Stimulated activated naive CD8-positive, alpha-beta T cell treated with anti-CD3 and anti-CD28 coated beads, Interleukin-15, amount 100 ng/mL, for 72 hours (primary cell): ENCODE measurements at regions not wholly inside any gene's neighbourhood (a gene's known extent, or its start where the extent isn't known, plus 50 kb on each side); places are given as distances from the start of the nearest gene placed in this dataset.

Experiments
- ATAC-seq: fragments of 150-1000 bp; cut with Tn5 transposase; 2 replicates; pipeline ENCODE4 v1.10.0; 2021; ENCODE audit warnings: mild to moderate bottlenecking, moderate library complexity
- DNase-seq, 2 donors: peaks; one replicate each; pipeline ENCODE4 v3.0.0; 2021 to 2022
- H3K27ac Mint-ChIP-seq, 2 donors: one replicate each; pipeline ENCODE4 v1.8.0; 2022; ENCODE audit warnings: mild to moderate bottlenecking in 2 of 2, mixed read lengths in 2 of 2, moderate library complexity in 2 of 2
- H3K27me3 Mint-ChIP-seq: one replicate; pipeline ENCODE4 v1.8.0; 2022; ENCODE audit warnings: mixed read lengths
- H3K4me1 Mint-ChIP-seq: one replicate; pipeline ENCODE4 v1.8.0; 2022; ENCODE audit warnings: mild to moderate bottlenecking, mixed read lengths
- H3K4me3 Mint-ChIP-seq, 2 donors: one replicate each; pipeline ENCODE4 v1.8.0; 2022; ENCODE audit warnings: mild to moderate bottlenecking in 2 of 2, mixed read lengths in 2 of 2, moderate library complexity in 1 of 2
- H3K9me3 Mint-ChIP-seq, 2 donors: one replicate each; pipeline ENCODE4 v1.8.0; 2022; ENCODE audit warnings: mixed read lengths in 2 of 2

DNA sequence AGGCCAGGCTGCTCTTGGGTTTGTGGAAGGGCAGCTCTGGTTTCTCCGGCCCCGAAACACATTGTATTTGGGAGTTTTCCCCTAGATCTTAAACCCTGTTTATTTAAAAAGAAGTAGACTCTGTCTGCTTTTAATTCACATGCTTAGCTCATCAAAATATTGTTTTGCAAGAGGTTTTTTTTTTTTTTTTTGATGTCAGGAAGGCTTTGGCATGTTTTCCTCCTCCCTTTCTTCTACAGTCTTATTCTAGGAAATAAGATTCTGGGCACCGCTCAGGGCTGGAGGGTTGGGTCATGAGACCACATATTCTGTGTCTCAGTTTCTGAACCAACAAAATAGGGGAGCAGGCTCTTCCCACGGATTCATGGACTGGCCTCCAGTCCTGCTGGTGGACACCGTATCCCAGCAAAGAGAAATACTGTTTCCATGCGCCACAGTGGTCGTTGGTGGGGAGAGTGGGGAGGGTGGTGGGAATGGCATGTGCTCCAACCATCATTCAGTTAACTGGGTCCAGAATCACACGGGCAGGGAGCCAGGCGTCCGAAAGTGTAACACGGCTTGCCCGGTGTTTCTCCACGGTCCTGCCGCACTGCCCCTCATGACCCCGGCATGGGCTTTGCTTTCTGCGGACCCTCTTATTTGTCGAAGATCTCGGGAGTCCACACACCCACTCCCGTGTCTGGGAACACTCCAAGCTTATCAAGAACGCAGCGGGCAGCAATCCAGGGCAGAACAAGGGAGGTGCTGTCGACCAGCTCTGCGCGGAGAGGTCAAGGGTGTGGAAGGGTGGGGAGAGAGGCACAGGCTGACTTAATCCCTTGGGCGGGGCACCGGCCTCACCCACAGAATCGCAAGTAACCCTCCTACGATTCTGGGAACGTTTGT is 176.7 kb downstream of the GLI2 start:
- no peaks in the 10 kb centered on the region for H3K4me1 Mint-ChIP-seq
- H3K4me3 Mint-ChIP-seq = no peak overlapping the region
- no peaks in the 10 kb centered on the region for H3K9me3 Mint-ChIP-seq
- H3K27ac Mint-ChIP-seq = no peak overlapping the region
- ATAC-seq = no peak
- no peaks in the 10 kb centered on the region for H3K27me3 Mint-ChIP-seq
- no peak for DNase-seq

DNA sequence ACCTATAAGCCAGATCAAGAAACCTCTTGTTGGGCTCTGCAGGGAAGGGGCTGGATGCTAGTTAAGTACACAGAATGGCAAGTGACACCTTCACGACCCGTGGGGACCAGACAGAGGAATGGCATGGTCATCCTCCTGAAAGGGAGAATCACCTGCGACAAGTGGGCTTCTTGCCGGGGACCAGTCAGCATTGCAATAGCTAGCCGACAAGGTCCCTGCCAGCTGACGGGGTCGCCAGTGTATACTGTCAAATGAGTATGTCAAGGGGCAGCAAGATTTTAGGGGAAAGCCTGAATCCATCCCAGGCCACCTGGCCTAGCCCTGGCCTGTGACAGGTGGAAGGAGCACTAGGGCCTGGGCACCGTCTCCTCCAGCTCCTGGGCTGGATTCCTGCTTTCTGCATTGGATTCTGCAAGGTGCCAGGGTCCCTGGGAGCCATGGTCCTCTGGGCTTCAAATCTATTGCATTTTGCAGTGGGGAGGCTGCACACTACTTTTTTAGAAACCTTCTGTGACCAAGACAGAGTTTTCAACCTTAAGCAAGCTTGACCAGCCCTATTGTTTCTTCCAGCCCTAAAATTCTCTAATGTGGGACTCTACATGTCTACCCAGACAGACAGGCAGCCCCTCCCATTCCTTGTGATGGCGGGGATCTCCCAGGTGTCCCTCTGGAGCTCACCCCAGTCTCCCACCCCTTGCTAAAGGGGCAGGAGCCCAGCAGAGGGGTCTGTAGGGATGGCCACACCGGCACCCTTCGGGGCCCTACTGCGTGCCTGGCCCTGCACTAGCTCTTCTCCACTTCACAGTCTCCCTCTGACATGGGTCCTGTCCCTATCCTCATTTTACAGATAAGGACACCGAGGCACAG is 178.5 kb downstream of the GLI2 start:
- DNase-seq (no peak), ATAC-seq (no peak)
- Mint-ChIP-seq H3K27ac (no peak overlapping the region), H3K9me3 (no peaks in the 10 kb centered on the region), H3K4me3 (no peak overlapping the region), H3K4me1 (no peaks in the 10 kb centered on the region), H3K27me3 (no peaks in the 10 kb centered on the region)

DNA sequence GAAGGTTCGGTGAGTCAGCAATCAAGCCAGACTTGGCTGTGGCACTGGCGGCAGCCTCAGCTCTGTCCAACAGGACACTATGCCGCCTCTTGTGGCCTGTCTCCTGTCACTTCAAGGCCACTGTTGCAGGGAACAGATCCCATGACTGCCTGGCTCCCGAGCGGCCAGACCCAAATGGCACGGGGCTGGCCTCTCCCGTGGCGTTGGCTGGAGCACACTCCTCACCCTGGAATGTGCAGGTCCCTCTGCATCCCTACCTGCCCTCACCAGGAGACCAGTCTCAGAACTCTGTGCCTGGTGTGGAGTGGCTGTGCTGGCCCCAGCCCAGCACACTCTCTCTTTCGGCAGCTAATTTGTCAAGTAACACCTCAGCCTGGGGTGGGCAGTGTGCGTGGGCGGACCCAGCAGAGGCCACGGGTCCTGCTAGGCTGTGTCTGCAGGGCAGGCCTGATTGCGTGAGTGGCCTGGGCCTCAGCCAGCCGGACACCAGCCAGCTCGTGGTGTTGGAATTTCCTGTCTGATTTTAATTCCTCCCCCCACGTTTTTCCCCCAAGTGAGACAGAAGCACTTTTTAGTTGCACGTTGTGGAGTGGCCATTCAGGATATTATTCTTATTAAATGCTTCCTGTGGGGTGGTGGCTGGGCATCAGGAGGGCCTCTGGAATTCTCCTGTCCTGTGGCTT is 179.3 kb downstream of the GLI2 start:
- no peak overlapping the region for H3K27ac Mint-ChIP-seq
- H3K27me3 Mint-ChIP-seq = no peaks in the 10 kb centered on the region
- DNase-seq (no peak), ATAC-seq (no peak)
- H3K4me3 Mint-ChIP-seq = no peak overlapping the region
- H3K9me3 Mint-ChIP-seq = no peaks in the 10 kb centered on the region
- H3K4me1 Mint-ChIP-seq = no peaks in the 10 kb centered on the region

DNA sequence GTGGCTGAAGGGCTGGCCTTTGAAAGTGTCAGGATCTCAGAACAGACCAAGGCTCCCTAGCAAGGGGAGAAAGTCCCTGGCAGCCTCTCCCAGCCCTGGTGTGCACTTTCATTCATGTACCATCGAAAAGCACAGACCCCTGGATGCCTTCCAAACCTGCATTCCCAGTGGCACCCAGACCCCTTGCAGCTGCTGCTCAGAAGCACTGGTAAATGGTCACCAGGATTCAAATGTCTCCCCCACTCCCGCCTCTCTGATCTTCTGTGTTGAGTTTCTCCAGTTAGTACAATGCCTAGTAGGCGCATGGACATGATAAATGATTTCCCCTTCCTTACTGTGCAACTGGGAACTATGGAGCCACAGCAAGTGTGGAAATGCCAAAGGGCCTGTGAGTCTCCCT is 180.0 kb downstream of the GLI2 start:
- ATAC-seq = no peak
- Mint-ChIP-seq H3K27me3 (no peaks in the 10 kb centered on the region), H3K9me3 (no peaks in the 10 kb centered on the region), H3K4me1 (no peaks in the 10 kb centered on the region), H3K27ac (no peak overlapping the region), H3K4me3 (no peak overlapping the region)
- DNase-seq = no peak

DNA sequence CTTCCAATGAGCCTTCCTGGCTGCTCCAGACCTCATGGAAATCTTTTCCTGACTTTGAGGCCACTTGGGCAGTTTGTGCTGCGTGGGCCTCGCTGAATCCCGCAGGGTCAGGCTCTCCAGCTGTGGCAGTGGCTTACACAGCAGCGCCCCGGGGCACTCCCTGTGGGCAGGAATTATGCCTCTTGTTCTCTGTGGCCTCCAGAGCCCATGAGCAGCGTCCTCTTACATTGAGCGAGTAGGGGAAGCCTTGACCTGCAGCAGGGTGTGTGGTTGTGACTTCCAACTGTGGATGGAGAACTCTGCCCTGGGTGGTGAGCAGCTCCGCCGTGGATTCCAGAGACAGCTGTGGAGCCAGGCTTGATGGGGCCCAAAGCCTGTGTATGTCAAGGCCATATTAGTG is 180.8 kb downstream of the GLI2 start:
- no peak for DNase-seq
- no peaks in the 10 kb centered on the region for H3K9me3 Mint-ChIP-seq
- no peaks in the 10 kb centered on the region for H3K4me1 Mint-ChIP-seq
- no peaks in the 10 kb centered on the region for H3K27me3 Mint-ChIP-seq
- no peak overlapping the region for H3K4me3 Mint-ChIP-seq
- ATAC-seq = no peak
- H3K27ac Mint-ChIP-seq = no peak overlapping the region

DNA sequence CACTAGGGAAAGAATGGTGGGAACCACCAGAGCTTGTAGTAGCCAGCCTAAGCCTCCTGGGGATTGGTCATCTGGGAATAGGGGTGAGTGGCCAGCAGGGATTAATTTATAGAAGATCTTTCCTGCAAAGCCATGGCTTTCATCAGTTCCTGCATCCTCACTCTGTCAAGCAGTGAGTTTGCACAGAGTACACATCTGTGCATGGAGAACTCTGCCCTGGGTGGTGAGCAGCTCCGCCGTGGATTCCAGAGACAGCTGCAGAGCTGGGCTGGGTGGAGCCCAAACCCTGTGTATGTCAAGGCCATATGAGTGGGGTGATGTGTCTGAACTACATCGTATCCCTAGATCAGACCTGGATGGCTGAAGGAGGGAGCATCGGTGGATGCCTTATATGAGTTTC is 182.2 kb downstream of the GLI2 start:
- H3K4me3 Mint-ChIP-seq = no peak overlapping the region
- H3K27ac Mint-ChIP-seq = no peak overlapping the region

DNA sequence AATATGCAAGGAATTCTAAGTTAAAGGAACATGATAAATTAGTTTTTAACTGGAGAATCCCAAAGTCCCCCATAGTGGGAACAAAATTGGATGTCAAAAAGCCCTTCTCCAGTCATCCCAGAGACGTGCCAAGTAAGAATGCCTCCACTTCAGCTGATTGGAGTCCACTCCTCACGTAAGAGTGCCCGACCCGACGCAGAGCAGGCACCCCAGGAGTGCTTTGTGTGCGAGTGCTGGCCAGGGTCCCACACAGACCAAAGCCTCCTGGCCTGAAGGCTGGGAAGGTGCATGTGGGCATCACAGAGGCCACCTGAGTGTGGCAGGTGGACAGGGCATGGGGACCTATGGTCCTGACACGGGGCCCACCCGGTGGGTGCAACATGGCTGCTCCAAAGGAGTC is 183.5 kb downstream of the GLI2 start:
- Mint-ChIP-seq H3K9me3 (no peaks in the 10 kb centered on the region), H3K4me3 (no peak overlapping the region), H3K27ac (no peak overlapping the region), H3K27me3 (no peaks in the 10 kb centered on the region), H3K4me1 (no peaks in the 10 kb centered on the region)
- DNase-seq = no peak
- ATAC-seq = no peak

More for the DNA sequence above, 182.2 kb downstream of the GLI2 start:
- DNase-seq = no peak
- Mint-ChIP-seq H3K27me3 (no peaks in the 10 kb centered on the region), H3K9me3 (no peaks in the 10 kb centered on the region), H3K4me1 (no peaks in the 10 kb centered on the region)
- ATAC-seq = no peak

DNA sequence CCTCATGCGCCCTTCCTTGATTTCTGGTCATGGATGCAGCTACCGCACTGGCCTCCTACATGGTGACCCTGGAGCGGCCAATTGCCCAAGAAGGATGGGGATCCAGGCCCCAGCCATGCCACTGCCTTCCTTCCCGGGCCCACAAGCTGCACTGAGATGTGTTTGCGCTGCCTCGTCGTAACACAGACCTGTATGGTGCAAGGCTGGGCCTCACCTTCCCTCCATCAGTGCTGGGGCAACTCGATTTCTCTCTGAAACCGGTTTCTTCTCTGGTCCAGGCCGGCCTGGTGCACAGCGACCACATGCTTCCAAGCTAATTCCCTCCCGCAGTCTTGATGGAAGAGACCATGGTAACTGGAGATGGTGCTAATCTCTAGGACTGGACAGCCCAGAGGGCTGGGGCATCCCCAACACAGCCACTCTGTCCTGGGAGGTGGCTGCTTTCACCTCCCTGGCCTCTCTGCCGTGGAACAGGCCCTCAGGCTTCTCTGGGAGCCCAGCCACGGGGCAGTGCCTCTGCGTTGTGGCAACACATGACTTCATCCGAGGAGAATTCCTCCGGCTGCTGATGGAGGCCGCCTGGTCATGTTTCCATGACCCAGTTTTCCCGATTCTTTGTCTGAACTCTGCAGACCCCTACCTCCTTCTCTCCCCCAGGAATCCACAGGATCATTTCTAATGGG is 184.2 kb downstream of the GLI2 start:
- ATAC-seq = no peak
- Mint-ChIP-seq H3K27me3 (no peaks in the 10 kb centered on the region), H3K4me3 (no peak overlapping the region), H3K27ac (no peak overlapping the region), H3K9me3 (no peaks in the 10 kb centered on the region), H3K4me1 (no peaks in the 10 kb centered on the region)
- DNase-seq = no peak

DNA sequence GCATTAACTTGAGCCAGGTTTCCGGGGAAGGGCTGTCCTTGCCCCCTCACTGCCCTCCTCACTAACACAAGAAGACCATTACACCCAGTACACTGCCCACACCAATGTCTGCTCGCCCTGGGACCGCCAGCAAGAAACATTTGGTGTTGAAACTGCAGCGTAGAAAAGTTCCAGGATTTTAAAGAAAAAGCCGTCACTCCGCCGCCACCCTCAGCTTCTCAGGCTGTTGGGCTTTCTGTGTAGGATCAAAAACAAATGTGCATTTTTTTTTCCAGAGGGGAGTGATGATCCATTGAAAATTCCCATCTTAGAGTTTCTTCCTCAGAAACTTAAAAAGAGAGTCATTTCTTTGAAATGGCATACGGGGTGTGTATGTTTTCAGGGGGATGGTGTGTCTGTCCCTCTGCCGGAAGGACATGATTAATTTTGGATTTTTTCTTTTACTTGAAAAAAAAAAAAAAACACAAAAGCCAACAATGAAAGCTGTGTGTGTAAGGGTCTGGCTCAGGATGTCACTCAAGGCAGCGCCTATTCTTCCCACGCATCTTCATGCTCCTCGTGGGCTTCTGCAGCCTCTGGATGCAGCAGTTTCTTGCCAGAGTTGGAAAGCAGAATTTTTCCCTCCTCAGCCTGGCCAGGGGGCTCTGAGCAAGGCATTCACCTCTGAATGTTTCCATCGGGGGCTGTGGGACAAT is 184.9 kb downstream of the GLI2 start:
- Mint-ChIP-seq H3K4me1 (no peaks in the 10 kb centered on the region), H3K27ac (no peak overlapping the region), H3K4me3 (no peak overlapping the region), H3K27me3 (no peaks in the 10 kb centered on the region), H3K9me3 (no peaks in the 10 kb centered on the region)
- DNase-seq (no peak), ATAC-seq (no peak)

DNA sequence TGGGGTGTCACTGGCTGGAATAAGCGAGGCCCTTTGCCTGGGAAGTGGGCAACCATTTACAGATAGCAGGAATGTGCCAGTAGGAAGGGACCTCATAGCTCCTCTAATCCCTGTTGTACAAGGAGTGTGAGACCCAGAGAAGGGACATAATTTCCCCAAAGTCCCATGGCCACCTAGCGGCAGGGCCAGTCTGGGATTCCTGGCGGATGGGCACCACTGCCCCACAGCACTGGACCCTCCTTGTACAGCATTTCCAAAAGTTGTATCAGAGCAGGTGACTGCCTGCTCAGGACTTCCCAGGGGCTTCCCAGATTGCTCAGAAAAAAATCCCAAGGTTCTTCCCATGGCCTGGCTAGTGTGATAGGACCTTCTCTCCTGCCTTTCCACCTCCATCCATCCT is 185.8 kb downstream of the GLI2 start:
- H3K9me3 Mint-ChIP-seq = no peaks in the 10 kb centered on the region
- no peak for DNase-seq
- no peak overlapping the region for H3K4me3 Mint-ChIP-seq
- H3K27ac Mint-ChIP-seq = no peak overlapping the region
- H3K4me1 Mint-ChIP-seq = no peaks in the 10 kb centered on the region
- no peak for ATAC-seq
- no peaks in the 10 kb centered on the region for H3K27me3 Mint-ChIP-seq

DNA sequence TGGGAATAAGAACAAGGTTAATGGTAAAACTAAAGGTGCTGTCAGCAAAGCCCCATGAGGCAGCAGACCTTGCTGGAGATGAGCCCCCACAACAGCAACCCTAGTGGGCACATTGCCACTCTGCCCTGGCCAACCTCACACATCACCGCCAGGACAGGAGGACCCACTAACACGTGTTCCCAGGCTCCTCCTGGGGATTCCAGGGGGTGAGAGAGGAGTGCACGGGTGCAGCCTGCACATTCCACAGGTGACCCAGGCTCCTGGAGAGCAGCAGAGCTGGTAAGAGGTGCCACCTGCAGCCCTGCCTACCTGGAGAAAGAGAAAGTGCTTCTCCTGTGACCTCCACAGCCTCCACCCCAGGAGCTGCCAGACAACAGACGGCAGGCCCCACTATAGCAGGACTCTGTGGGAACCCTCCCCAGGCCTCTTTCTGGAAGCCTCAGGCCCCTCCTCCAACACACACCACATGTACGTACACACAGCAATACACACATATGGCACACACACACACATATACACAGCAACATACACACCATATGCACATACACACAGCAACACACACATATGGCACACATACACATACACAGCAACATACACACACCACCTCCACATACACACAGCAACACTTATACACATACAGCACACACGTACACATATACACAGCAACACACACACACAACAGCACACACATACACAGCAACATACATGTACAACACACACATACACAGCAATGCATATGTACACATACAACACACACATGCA is 187.1 kb downstream of the GLI2 start:
- H3K4me1 Mint-ChIP-seq = no peaks in the 10 kb centered on the region
- H3K27ac Mint-ChIP-seq = no peak overlapping the region
- H3K4me3 Mint-ChIP-seq = no peak overlapping the region
- ATAC-seq = no peak
- DNase-seq = no peak
- H3K9me3 Mint-ChIP-seq = no peaks in the 10 kb centered on the region
- no peaks in the 10 kb centered on the region for H3K27me3 Mint-ChIP-seq

DNA sequence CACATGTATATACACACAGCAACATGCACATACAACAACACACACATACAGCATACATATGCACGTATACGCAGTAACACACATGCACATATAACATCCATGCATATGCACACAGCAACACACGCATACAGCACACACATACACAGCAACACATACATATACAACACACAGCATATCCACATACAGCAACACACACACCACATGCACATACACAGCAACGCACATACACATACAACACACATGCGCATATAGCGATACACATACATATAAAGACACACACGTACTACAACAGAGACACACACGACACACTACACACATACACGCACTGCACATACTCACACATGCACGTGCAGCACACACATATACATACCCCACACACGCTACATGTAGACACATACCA is 187.8 kb downstream of the GLI2 start:
- DNase-seq (no peak), ATAC-seq (no peak)
- no peaks in the 10 kb centered on the region for H3K9me3 Mint-ChIP-seq
- H3K27ac Mint-ChIP-seq = no peak overlapping the region
- H3K4me3 Mint-ChIP-seq = no peak overlapping the region
- no peaks in the 10 kb centered on the region for H3K4me1 Mint-ChIP-seq
- H3K27me3 Mint-ChIP-seq = no peaks in the 10 kb centered on the region

DNA sequence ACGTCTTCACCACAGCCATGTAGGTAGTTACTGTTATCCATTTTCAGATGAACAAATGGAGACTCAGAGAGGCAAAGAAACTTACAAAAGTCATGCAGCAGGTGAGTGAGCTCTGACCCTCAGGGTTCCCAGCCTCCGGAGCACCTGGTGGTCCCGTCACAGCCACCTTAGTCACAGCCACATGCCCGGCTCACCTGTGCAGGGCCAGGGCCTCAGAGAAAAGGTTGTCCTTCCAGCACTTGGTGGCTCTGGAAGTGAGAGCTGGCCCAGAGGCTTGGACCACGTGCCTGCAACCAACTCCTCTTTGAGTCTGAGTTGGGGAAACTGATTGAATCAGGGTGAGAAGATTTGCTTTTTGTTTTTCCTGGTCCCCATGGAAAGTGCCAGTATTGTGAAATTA is 189.3 kb downstream of the GLI2 start:
- Mint-ChIP-seq H3K9me3 (no peaks in the 10 kb centered on the region), H3K4me3 (no peak overlapping the region), H3K27ac (no peak overlapping the region), H3K27me3 (no peaks in the 10 kb centered on the region), H3K4me1 (no peaks in the 10 kb centered on the region)
- DNase-seq = no peak
- ATAC-seq = no peak

DNA sequence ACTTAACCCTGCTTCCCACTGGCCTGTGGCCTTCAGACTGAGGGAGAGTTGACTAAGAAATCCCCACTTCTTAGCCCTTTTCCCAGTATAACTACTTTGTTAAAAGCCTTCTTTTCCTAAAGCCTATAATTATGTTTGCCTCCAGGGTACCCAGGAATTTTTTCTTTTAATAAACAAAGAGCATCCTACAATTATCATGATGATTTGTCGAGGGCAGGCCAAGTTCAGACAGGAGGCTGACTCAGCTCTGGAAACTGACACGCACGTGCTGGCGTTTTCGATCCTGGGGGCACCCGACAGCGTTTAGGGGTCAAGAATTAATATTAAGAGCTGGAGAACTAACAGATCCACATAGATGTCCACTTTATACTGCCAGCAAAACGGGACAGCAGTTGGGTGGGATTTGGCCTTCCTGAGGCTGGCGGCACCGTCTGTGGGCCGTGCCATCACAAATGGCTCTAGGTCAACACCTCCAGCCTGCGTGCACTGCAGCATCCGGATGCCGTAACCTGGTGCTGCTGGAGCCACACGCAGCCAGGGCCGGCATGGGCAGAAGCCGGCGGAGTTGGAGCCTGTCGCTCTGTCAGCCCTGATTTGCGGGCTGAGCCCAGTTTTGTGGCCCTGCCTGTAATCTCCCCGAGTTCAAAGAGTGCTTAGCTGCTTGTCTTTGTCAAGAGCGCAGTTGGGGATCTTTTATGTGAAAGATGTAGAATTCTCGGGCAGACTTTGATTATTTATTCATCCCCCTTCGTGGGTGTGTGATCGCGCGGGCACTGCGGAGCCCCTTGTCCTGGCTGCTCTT is 191.0 kb downstream of the GLI2 start:
- Mint-ChIP-seq H3K9me3 (no peaks in the 10 kb centered on the region), H3K4me3 (no peak overlapping the region), H3K27ac (no peak overlapping the region), H3K27me3 (no peaks in the 10 kb centered on the region), H3K4me1 (no peaks in the 10 kb centered on the region)
- no peak for ATAC-seq
- no peak for DNase-seq
